Peyer's patch (tissue), 4 donors: ENCODE measurements at regions not wholly inside any gene's neighbourhood (a gene's known extent, or its start where the extent isn't known, plus 50 kb on each side); places are given as distances from the start of the nearest gene placed in this dataset.

Experiments used
- CTCF ChIP-seq, 6 experiments: fragments of 450-650 bp in 4 of 6; fragments of 200-600 bp in 2 of 6; sonication (generic) in 1 of 6; IDR thresholded peaks; one replicate each; pipeline ENCODE4 v1.5.1; 2017 to 2019; ENCODE audit warnings: antibody characterized with exemption in 6 of 6, mild to moderate bottlenecking in 3 of 6, moderate library complexity in 1 of 6
- POLR2A ChIP-seq, 2 donors: fragments of 450-650 bp; IDR thresholded peaks; one replicate each; pipeline ENCODE4 v1.5.1; 2017; ENCODE audit warnings: antibody characterized with exemption in 2 of 2, mild to moderate bottlenecking in 2 of 2, moderate library complexity in 2 of 2

- no peak for TF ChIP-seq CTCF (IDR thresholded peaks at IDR 0.05)
- no peak for TF ChIP-seq POLR2A (IDR thresholded peaks at IDR 0.05)
Observed at GRCh38 chr1:219757890-219758289, 145.0 kb upstream of the ZC3H11B start.
